Panc1 (cell line): ENCODE measurements at regions not wholly inside any gene's neighbourhood (a gene's known extent, or its start where the extent isn't known, plus 50 kb on each side); places are given as distances from the start of the nearest gene placed in this dataset.

Experiments
- ATAC-seq: fragments of 200-7000 bp; cut with Tn5 transposase; 2 replicates; pipeline ENCODE4 v1.9.1; 2020; ENCODE audit warnings: mild to moderate bottlenecking, moderate library complexity
- BruUV-seq: library from RNA; stranded (reverse); fragments of 400-500 nt; replicated peaks from 2 replicates; lab custom pipeline; 2021; lab: Mats Ljungman, UMichigan
- CTCF ChIA-PET: fragments of 300-600 bp; sonication (Branson Sonifier 250); formaldehyde crosslinking; loops from one replicate; lab custom pipeline; 2022; ENCODE audit warnings: antibody characterized with exemption; lab: Charles Lee
- POLR2A ChIA-PET: fragments of 300-600 bp; sonication (Branson Sonifier 250); formaldehyde crosslinking; loops from one replicate; lab custom pipeline; 2022; ENCODE audit warnings: antibody characterized with exemption; lab: Charles Lee
- DNase-seq: peaks from one replicate; pipeline ENCODE4 v3.0.0-alpha.2; 2010; ENCODE audit warnings: low read depth, low spot score
- H3K27ac ChIP-seq: 2 replicates; pipeline ENCODE4 v1.5.1; 2011; ENCODE audit warnings: mild to moderate bottlenecking, low read length, inconsistent platforms
- H3K27me3 ChIP-seq: fragments of 200-500 bp; sonication (Bioruptor generic); 2 replicates; pipeline ENCODE4 v1.6.0; 2014; ENCODE audit warnings: low read length, inconsistent platforms; ENCODE audit not compliant: control insufficient read depth, insufficient read depth
- H3K36me3 ChIP-seq: fragments of 200-500 bp; sonication (Bioruptor generic); 2 replicates; pipeline ENCODE4 v1.5.1; 2014; ENCODE audit warnings: inconsistent platforms, mild to moderate bottlenecking, low read length, moderate library complexity; ENCODE audit not compliant: control insufficient read depth, insufficient read depth
- H3K4me1 ChIP-seq: 2 replicates; pipeline ENCODE4 v1.5.1; 2011; ENCODE audit warnings: inconsistent platforms, mild to moderate bottlenecking, low read length, moderate library complexity; ENCODE audit not compliant: control insufficient read depth, insufficient read depth
- H3K4me3 ChIP-seq, 2 experiments: 2 replicates each; pipeline ENCODE4 v1.5.1; 2011 to 2012; ENCODE audit warnings: low read depth in 2 of 2, low read length in 2 of 2, mild to moderate bottlenecking in 2 of 2, inconsistent platforms in 1 of 2, moderate library complexity in 1 of 2
- H3K9me3 ChIP-seq: fragments of 200-500 bp; sonication (Bioruptor generic); 2 replicates; pipeline ENCODE4 v1.5.1; 2014; ENCODE audit warnings: low read depth, mild to moderate bottlenecking, inconsistent platforms, low read length, moderate library complexity; ENCODE audit not compliant: control insufficient read depth, insufficient read depth
- POLR2AphosphoS5 ChIP-seq: IDR thresholded peaks from 2 replicates; pipeline ENCODE4 v1.6.1; 2012; ENCODE audit warnings: mild to moderate bottlenecking, low read depth, low read length, moderate library complexity
- SIN3A ChIP-seq: IDR thresholded peaks from 2 replicates; pipeline ENCODE4 v1.6.1; 2012; ENCODE audit warnings: low read depth, mild to moderate bottlenecking, low read length, moderate library complexity, borderline replicate concordance; ENCODE audit not compliant: insufficient read depth
- TCF7L2 ChIP-seq: IDR thresholded peaks from 2 replicates; pipeline ENCODE4 v1.6.1; 2011; ENCODE audit warnings: mild to moderate bottlenecking, low read depth, low read length, inconsistent platforms
- in situ Hi-C: cut with HindIII; loops from 2 replicates; pipeline ENCODE4 v1.10.0; 2016; ENCODE audit warnings: low sequenced_read_pairs, low pct_unique_long_range_greater_than_20kb
- intact Hi-C: fragments of 100-400 bp; cut with micrococcal nuclease; formaldehyde crosslinking; loops from one replicate; pipeline ENCODE4 v1.10.0; 2022; ENCODE audit not compliant: unreplicated experiment
- TF ChIP-seq, protein P1 (sequence below): fragments of 450-650 bp; IDR thresholded peaks from 2 replicates; pipeline ENCODE4 v1.5.1; 2017; ENCODE audit warnings: mild to moderate bottlenecking
- TF ChIP-seq, protein P2 (sequence below), 2 experiments: IDR thresholded peaks; 2 replicates each; pipeline ENCODE4 v1.6.1; 2011 to 2012; ENCODE audit warnings: low read depth in 2 of 2, control low read depth in 1 of 2, low read length in 1 of 2, mild to moderate bottlenecking in 1 of 2, moderate library complexity in 1 of 2; ENCODE audit not compliant: insufficient read depth in 1 of 2

DNA sequence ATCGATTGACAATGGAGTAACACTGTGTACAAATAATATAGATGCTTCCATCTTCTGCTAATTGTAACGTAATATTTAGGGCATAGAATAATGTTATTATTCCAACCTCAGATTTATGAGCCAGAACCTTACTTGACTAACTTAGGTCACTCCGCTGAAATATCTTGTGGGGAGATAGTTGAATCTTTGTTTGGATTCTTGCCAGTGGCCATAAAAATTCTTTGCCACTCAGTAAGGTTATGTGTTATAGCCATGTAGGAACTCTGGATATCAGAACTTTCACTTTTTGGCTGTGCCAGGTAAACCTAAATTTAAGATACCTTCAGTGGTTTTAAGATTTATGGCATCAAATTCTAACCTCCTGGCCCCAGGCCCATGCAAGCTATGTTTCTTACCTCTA, 197.6 kb downstream of the WDR11 start:
- H3K27ac ChIP-seq: no peak overlapping the region
- TF ChIP-seq POLR2AphosphoS5 (no peak), TCF7L2 (no peak), SIN3A (no peak)
- TF ChIP-seq, protein P1, sequence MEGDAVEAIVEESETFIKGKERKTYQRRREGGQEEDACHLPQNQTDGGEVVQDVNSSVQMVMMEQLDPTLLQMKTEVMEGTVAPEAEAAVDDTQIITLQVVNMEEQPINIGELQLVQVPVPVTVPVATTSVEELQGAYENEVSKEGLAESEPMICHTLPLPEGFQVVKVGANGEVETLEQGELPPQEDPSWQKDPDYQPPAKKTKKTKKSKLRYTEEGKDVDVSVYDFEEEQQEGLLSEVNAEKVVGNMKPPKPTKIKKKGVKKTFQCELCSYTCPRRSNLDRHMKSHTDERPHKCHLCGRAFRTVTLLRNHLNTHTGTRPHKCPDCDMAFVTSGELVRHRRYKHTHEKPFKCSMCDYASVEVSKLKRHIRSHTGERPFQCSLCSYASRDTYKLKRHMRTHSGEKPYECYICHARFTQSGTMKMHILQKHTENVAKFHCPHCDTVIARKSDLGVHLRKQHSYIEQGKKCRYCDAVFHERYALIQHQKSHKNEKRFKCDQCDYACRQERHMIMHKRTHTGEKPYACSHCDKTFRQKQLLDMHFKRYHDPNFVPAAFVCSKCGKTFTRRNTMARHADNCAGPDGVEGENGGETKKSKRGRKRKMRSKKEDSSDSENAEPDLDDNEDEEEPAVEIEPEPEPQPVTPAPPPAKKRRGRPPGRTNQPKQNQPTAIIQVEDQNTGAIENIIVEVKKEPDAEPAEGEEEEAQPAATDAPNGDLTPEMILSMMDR: no peak
- TF ChIP-seq, protein P2, sequence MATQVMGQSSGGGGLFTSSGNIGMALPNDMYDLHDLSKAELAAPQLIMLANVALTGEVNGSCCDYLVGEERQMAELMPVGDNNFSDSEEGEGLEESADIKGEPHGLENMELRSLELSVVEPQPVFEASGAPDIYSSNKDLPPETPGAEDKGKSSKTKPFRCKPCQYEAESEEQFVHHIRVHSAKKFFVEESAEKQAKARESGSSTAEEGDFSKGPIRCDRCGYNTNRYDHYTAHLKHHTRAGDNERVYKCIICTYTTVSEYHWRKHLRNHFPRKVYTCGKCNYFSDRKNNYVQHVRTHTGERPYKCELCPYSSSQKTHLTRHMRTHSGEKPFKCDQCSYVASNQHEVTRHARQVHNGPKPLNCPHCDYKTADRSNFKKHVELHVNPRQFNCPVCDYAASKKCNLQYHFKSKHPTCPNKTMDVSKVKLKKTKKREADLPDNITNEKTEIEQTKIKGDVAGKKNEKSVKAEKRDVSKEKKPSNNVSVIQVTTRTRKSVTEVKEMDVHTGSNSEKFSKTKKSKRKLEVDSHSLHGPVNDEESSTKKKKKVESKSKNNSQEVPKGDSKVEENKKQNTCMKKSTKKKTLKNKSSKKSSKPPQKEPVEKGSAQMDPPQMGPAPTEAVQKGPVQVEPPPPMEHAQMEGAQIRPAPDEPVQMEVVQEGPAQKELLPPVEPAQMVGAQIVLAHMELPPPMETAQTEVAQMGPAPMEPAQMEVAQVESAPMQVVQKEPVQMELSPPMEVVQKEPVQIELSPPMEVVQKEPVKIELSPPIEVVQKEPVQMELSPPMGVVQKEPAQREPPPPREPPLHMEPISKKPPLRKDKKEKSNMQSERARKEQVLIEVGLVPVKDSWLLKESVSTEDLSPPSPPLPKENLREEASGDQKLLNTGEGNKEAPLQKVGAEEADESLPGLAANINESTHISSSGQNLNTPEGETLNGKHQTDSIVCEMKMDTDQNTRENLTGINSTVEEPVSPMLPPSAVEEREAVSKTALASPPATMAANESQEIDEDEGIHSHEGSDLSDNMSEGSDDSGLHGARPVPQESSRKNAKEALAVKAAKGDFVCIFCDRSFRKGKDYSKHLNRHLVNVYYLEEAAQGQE (IDR thresholded peaks at IDR 0.05; ENCODE audit: insufficient read depth in 1 of 2, low read depth in 2 of 2, low read length in 1 of 2): no peak
- ChIA-PET POLR2A (no interaction called here), CTCF (no interaction called here)
- DNase-seq: no peak
- no peak for ATAC-seq
- no peak overlapping the region for H3K4me3 ChIP-seq
- H3K27me3 ChIP-seq: no peaks in the 10 kb centered on the region
- intact Hi-C loops: no loop called here
- no peaks in the 10 kb centered on the region for H3K4me1 ChIP-seq
- no peaks in the 10 kb centered on the region for H3K36me3 ChIP-seq
- in situ Hi-C loops: no loop called here
- no peaks in the 10 kb centered on the region for H3K9me3 ChIP-seq
- no TSS peak for BruUV-seq

GRCh38 chr10:121049489-121049888, 198.3 kb downstream of the WDR11 start:
- no peaks in the 10 kb centered on the region for H3K9me3 ChIP-seq
- intact Hi-C loops (no loop called here), in situ Hi-C loops (no loop called here)
- TF ChIP-seq POLR2AphosphoS5: no peak
- no peak for TF ChIP-seq TCF7L2
- TF ChIP-seq SIN3A: no peak
- TF ChIP-seq, protein P2 (IDR thresholded peaks at IDR 0.05; ENCODE audit: insufficient read depth in 1 of 2, low read depth in 2 of 2, low read length in 1 of 2): no peak
- TF ChIP-seq, protein P1: no peak
- no peak overlapping the region for H3K27ac ChIP-seq
- ATAC-seq (no peak), DNase-seq (no peak)
- H3K27me3 ChIP-seq: no peaks in the 10 kb centered on the region
- no peaks in the 10 kb centered on the region for H3K36me3 ChIP-seq
- no peak overlapping the region for H3K4me3 ChIP-seq
- POLR2A ChIA-PET: no interaction called here
- CTCF ChIA-PET: no interaction called here
- no TSS peak for BruUV-seq
- H3K4me1 ChIP-seq: no peaks in the 10 kb centered on the region
